GM19438 (cell line): ENCODE measurements at regions not wholly inside any gene's neighbourhood (a gene's known extent, or its start where the extent isn't known, plus 50 kb on each side); places are given as distances from the start of the nearest gene placed in this dataset.
"Not testable (repeated sequence)": the region's sequence is repeated elsewhere in the genome, so short reads cannot be mapped to it uniquely, and the experiment has no call there.

Source experiments
- ATAC-seq: cut with Tn5 transposase; IDR thresholded peaks from one replicate; pipeline ENCODE4 v1.9.1; 2021; ENCODE audit warnings: low read depth; ENCODE audit not compliant: unreplicated experiment

DNA sequence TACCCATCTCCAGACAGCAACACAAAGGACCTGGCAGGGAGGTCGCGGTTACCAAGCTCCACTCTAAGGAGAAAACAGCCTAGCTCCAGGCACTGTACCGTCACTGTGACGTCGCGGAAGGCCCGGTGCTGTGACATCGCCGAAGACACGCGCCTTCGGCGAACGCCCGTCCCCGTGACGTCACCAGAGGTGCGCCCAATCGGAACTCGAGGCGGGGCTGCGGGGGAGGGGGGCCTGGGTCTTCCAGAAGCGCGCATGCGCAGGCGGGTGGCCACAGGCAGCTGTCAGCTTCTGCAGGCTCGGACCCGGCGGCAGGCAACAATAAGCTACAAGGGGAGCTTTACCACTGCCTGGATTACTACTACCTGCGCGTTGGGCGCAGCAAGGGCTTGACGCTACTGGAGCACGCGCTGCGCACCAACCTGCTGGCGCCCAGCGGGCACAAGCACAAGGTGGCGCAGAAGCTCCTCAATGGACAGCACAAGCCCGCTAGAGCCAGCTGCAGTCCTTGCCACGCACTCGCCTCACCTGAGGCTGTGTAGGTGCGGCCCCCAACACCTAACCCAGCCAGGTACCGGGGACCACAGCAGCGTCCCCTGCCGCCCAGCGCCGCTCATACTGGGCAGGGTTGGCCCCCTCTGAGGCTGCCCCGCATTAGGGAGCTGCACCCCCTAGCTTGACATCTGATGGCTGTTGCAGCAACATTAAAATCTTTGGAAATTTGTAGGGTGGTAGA, 208.4 kb downstream of the TPST1 start:
- ATAC-seq = no peak

DNA sequence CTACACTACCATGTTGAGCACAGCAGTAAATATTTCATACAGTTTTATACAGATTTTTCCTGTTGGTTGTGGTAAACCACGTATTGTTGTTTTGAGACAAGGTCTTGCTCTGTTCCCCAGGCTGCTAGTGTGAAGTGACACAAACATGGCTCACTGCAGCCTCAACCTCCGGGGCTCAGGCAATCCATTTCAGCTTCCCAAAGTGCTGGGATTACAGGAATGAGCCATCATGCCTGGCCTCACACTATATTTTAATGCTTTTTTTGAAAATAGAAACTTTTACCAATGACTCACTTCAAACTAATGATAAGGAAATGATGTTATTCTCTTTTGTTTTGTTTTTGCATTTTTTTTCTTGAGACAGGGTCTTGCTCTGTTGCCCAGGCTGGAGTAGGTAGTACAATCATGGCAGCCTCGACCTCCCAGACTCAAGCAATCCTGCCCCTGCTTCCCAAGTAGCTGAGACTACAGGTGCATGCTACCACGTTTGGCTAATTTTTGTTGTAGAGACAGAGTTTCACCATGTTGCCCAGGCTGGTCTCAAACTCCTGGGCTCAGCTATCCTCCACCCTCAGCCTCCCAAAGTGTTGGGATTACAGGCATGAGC, 210.6 kb downstream of the TPST1 start:
- no peak for ATAC-seq

DNA sequence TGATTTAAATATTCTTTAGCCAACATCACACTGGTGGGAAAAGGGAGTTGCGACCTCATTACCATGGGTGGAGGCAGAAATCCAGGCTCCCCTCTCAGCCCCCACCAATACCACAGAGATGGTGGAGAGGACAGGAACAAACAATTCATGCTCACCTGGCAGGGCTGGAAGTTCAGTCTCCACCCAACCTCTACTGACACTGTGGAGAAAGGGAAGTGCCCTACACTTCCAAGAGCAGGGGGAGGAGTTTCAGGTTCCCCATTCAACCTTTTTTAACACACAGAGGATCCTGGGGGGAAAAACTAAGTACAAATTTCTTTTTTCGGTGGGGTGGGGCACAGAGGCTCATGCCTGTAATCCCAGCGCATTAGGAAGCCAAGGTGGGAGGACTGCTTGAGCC, 210.1 kb upstream of the KCTD7 start:
- ATAC-seq = no peak

DNA sequence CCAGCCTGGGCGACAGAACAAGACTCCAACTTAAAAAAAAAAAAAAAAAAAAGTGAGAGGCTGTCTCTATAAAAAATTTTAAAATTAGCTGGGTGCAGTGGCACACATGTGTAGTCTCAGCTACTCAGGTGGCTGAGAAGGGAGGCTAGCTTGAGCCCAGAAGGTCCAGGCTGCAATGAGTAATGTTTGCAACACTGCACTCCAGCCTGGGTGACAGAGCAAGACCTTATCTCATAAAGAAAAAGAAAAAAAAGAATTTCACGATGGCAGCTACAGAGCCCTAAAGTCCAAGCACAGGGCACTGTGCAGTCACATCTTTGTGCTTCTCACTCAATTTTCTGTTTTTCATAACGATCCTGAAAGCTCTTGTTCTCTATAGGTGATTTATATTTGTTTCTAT, 209.5 kb upstream of the KCTD7 start:
- no peak for ATAC-seq

DNA sequence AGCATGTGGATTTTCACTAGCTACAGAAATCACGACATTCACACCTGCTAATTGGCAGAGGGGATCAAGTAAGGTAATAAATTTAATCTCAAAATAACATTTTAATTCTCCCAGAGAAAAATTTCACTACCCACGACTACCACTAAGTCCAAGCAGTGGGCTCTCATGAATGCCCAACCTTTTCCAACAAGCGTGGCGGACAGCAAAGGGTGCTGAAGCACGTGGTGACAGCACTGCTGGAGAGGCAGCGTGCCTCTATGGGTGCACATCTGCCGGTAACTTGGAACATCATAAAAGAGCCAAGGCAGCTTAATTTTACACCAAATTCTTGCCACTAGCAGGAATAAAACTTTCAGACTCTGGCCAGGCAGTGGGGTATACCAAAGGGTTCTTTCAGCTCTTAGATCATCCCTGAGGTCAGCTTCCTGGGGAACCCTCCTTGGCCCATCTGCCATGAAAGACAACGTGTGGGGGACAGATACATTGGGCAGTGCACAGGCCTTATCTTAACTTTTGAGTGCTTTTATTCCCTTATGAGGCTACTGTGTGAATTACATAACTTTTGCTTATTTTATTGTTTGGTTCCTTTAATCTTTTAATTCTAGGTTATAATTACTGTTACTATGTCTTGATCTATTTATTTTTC, 206.7 kb upstream of the KCTD7 start:
- ATAC-seq = no peak

DNA sequence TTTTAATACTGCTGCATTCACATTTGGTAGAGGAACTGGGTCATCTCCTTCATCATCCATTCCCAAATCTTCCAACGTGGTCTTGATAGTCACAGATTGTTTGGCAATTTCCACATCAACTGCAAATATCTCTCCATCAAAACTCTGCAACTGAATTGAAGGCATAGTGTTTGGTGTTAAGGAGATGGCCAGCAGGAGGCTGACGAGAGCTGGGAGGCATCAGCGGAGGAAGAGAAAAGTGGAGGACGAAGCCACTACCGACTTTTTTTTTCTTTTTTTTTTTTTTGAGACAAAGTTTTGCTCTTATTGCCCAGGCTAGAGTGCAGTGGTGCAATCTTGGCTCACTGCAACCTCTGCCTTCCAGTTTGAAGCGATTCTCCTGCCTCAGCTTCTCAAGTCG, 205.0 kb upstream of the KCTD7 start:
- ATAC-seq = no peak

DNA sequence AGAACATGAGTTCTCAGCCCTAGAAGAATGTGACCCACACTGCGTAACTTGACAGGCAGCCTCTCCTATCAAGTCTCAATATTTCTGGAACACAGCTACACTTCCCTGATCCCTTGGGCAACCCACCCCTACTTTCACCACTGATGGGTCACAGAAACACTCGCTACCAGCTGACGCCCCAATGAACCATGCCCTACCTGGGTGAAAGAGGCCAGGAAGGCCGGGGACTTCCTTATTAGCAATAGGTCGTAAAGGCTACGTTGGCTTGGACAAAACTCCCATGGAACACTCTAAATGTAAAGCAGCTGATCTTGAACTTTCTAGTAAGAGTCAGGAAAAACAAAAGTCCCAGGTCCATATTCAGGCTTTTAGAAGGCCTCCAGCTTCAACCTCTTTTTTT, 202.3 kb upstream of the KCTD7 start:
- no peak for ATAC-seq

DNA sequence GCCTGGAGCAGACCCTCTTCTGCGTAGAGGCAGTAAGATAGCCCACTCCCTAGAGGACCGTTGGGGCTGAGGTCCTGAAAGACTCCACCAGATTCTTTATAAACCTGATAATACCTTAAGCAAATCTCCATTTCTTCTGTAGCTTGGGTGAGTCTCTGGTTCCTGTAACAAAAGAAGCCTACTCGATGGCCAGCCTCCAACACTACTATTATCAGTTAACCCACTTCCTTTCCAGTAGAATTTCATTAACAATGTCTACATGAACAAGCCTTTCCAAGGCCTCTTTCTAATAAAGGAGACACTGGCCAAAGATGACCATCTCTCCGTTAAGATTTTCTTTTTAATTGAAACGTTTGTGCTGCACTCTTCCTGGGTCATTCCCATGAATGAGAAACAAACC, 201.7 kb upstream of the KCTD7 start:
- ATAC-seq = no peak

DNA sequence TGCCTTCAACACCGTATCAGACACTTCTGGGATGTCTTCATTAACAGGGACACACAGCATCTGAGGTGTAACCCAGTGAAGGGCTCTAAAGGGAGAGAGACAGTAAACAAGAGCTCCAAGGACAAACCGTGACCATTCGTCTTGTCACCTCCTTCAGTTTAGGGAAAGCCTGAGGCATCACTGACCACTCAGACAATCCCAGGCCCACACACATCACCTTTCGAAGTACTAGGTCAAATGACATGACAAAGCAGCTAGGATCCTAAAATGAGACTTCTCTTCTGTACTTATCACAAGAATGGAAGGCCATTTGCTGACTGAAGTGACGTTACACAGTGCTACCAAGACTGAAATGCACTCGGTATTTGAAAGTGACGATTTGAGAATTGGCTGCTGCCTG, 200.7 kb upstream of the KCTD7 start:
- no peak for ATAC-seq

DNA sequence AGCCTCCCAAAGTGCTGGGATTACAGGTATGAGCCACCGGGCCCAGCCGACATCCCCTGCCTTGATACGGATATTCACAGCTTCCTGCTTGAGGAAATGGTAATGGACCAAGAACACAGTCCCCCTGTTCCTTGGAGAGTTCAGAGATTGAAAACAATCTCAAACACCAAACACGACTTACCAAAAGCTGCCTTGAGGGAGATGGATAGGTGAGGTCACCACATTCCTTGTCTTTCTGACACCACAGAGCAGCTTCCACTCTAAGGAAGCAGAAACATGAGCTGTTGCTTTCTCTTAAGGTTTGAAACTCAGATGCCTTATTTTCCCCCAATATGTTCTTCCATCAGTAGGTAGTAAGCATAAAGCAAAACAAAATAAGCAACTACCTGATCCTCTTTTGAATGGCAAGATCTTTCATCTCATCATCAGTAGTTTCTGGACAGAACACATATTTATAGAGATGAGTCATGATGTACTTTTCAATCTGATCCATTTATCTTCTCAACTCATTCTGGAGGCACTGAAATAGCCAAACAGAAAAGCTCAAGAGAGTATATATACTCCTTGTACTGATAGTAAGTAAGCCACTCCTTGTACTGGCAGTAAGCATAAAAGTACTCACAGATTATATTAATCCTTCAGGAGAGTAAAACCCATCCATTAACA, 199.1 kb upstream of the KCTD7 start:
- no peak for ATAC-seq

DNA sequence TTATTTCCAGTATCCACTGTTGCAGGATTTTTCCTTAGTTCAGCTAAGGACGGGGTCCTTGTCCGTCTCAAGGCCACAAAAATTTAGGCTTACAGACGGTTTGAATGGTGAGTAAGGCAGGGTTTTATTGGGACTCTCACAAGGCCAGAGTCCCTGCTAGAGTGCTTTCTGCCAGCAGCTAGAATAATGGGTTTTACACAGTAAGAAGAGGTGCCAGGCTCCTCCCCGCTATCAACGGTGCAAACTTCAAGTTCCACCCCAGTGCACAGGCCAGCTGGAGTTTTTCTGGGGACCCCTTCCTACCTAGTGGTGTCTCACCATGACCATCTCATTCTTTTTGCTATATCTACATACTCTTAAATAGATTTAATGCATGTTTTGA, 198.5 kb upstream of the KCTD7 start:
- ATAC-seq = no peak

DNA sequence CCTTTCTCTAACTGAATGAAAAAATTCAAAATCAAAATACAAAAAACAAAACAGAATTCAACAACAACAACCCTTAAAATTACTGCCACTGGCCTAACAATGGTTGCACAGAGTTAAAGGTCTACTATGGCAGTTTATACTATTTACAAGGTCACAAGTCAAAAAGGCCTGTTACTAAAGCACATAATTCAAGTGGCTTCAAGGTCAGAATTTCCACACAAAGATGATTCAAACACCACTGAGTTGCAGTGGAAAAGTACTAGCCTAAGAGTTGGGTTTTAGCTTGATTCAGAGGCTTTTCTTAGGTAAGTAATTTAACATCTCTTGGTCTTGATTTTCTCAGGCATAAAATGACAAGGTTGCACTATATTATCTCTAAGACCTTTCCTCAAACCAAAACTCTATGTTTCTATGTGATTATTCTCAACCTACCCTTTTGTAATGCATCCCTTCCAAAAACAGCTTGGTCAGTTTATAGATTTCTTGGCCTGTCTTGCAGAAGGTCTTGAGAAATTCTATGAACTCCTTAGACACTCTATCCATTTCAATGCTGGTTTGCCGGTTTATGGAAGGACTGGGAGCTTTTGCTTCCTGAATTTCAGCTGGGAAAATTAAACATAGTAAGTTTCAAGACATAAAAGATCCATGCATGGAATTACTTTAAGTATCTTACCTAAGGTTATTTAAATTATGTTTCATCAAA, 189.8 kb upstream of the KCTD7 start:
- not testable (repeated sequence) for ATAC-seq

DNA sequence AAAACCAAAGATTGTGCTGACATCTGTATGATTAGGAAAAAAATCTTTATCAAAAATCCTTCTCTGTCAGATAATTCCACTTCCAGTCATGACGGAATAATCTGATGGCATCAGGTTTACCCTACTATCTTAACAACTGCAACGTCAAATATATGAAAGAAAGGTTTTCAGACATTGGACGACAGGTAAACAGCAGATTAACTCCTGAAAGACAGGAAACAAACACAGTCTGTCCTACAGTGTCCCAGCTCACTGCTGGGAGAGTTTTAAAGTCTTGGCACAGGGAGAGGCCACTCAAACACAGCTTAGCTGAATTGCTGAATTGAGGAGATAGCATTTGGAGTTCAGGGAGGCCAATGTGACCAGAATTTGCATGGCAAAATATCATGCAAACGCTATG, 186.3 kb upstream of the KCTD7 start:
- no peak for ATAC-seq

DNA sequence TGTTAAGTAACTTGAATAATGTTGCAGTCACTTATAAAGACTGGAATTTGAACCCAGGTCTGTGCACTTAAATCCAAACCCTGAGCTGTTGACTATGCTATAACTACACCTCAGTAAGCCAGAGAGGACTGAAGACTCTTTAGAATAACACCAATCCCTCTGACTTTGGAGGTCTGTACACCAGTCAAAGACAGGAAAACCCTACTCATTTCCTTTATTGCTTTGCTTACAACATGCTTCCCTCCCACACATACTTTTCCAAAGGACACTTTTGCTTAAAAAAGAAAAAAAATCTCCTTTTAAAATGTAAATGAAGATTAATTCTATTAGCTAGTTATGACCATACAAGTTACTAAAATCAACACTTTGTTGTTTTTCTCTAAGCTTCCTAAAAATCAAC, 184.7 kb upstream of the KCTD7 start:
- ATAC-seq = no peak

DNA sequence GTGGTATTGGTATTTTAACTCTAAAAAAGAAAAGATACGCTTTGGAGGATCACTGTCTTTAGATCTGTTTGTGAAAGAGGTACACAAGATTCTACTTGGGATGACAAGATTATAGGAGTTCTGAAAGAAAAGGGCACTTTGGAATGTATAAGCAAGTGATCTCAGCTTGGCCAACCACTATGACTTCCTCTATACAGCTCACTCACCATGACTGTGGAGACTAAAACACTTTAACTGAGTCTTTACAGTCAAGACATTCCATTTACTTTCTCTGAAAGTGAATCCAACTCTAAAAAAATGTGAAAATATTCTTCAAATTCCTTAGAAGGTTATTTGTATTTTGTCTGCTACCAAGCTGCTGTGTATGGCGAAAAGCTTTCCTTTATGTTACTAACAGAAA, 181.7 kb upstream of the KCTD7 start:
- not testable (repeated sequence) for ATAC-seq

DNA sequence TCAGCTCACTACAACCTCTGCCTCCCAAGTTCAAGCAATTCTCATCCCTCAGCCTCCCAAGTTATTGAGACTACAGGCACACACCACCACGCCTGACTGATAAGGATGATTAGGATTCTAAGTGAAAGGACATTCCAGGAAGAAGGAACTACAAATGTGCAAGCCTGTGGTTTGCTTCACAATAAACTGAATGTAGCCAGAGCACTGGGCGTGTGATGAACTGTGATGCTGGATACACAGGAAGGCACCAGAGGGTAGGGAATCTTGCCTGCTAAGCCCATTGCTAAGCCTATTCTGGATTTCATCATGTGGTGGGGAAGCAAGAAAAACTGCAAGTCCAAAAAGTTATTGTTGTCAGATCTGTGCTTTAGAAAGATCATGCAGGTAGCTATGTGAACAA, 177.9 kb upstream of the KCTD7 start:
- not testable (repeated sequence) for ATAC-seq

DNA sequence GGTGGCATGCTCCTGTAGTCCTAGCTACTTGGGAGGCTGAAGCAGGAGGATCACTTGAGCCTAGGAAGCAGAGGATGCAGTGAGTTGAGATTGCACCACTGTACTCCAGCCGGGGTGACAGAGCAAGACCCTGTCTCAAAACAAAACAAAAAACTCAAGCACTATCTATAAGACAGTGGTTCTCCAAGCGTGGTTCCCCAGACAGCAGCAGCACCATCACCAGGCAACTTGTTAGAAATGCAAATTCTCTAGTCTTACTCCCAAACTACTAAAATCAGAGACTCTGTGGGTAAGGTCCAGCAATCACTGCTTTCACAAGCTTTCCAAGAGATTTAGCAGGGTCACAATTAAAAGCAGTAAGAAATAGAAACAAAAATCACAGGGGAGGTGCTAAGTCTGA, 177.0 kb upstream of the KCTD7 start:
- ATAC-seq = not testable (repeated sequence)

DNA sequence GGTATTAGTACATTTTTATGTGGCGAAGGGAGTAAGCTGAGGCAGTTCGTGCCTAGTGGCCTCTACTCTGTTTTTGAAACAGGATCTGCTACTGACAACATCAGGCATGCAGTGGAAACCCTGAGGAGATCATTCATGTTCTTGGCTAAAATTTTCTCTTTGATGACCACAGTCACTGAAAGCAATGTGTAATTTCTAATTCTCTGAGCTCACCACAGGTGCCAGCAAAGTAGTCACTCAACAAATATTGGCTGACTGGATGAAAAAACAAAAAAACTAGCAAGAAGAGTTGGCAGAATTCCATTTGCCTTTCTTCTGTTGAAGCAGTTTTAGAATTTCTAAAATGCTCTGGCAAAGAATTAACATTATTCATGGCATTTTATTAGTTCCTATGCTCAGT, 176.5 kb upstream of the KCTD7 start:
- no peak for ATAC-seq

DNA sequence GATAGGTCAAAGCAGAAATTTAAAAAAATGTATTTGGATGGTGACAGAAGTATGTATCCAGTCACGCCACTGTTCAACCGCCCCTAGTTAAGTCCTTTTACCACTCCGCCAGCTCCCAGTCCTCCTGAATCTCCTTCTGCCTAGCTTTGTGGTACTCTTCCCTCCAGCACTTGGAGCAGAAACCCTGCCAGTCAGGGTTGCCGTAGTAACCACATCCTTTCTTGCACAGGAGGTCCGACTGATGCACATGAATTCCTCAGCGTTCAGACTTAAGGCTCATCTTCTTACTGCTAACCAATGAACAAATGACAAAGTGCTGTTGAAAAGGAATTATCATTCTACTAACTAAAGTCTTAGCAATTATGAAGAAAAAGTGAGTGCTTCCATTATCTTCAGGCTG, 175.3 kb upstream of the KCTD7 start:
- ATAC-seq = no peak

DNA sequence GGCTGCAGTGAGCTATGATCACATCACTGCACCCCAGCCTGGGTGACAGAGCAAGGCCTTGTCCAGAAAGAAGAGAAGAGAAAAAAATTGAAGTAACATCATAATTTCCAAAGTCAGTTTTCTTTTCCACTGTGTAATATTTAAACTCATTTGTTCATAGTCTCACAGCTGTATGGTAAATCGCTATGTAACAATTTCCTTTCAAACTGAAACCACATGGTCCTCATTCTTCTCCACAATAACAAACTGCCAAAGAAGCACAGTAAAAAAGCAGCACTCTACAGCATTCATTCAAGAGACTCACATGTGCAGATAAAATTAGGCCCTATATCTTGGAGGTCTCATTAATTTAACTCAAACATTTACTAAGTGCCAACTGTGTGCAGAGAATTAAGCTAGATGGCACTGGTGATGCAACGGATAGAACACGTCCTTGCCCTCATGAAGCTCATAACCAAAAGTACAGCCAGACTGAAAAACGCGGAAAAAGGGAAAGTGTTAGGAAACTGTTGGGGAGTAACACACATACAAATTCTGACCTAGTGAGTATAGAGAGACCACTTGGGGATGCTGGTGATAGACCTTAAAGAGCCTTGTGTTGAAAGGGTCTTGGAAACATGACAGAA, 174.0 kb upstream of the KCTD7 start:
- ATAC-seq = no peak

DNA sequence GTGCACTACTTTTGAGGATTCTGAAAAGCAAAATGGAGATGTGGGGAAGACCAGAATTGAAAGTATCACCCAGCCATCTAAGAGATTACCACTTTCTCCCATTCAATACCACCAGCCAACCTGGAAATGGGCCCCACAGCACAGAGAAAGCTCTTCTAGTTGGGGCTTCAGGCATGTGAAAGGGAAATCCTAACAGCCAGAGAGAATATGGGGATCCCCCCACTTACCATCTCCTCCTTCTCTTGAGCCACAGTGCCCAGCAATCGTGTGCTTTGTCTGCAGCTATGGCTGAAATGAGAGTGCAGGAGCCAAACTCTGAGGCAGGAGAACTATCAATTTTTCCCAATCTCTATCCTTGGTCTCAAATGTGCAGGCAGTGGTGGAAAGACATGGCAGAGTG, 173.2 kb upstream of the KCTD7 start:
- ATAC-seq = not testable (repeated sequence)
